NCI-H1694 treated with DMSO at 0.1 percent for 48 hours (cell line): ENCODE measurements at regions not wholly inside any gene's neighbourhood (a gene's known extent, or its start where the extent isn't known, plus 50 kb on each side); places are given as distances from the start of the nearest gene placed in this dataset.

Experiments
- DNase-seq: peaks from one replicate; lab custom pipeline; 2025; lab: John Stamatoyannopoulos, UW

DNA sequence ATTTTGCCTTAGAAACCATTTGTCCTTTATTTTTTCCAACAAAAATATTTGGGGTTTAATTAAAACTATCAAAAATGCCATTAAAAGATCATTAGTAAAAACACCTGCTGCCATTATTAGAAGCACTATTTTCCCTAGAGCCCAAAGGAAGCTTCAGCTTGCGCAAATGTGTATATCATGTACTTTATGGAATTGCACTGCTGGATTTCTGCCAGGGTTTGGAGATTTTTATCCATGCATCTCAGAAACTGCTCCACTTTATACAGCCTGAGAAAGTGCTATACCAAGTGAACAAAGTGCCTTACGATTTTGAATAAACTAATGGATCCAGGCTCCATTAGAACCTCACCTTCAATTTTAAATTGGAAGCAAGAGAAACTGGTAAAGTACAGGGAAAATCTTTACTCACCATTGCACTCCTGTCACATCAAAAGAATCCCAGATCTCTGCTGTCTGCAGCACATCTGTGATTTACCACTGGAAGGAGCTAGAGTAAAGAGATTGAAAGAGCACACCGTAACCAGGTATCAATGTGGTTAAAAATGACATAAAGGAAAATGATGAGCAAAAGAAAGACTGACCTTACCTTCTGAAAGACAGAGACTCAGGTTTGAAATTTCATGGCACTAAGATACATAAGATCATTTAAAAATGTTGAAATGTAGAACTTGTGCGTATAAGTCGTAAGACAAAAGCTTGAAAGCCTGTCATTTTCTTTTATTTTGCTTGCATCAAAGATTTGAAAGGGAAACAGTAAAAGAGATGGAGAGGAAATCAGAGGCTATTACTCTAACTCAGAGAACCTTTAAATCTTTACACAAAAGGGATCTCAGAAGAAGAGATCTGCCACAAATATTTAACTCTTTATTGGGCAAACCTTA, 678.1 kb upstream of the GOT2 start:
- DNase-seq = no peak

DNA sequence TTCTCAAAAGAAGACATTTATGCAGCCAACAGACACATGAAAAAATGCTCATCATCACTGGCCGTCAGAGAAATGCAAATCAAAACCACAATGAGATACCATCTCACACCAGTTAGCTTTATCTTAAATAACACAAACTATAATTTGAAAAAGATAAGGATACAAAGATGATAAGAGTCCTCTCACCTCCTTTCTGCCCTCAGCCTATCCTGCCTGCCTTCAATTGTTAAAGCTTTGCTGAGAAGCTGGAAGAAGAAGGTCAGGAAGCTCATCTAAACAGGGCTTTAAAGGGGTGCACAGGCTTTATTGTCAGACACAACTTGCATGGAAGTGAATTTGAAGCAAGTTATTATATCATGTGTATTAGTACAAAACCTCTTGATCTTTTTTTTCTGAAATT, 676.3 kb upstream of the GOT2 start:
- DNase-seq = no peak

DNA sequence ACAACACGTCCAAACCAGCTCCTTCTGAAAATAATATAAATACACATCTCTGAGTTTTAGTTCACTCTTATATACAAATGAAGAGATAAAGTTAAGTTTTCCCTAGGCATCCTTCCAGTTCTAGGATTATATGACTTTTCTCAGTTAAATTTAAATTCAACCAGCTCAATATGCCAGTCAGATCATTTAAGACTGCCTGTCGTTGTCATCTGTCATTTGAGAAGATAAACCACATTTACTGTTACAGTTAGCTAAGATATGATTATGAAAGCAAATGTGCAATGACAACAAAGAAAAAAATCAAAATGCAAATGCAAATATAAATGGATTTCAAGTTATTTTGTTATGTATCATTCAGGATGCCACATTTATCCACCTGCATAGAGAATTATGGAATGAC, 671.7 kb upstream of the GOT2 start:
- no peak for DNase-seq

DNA sequence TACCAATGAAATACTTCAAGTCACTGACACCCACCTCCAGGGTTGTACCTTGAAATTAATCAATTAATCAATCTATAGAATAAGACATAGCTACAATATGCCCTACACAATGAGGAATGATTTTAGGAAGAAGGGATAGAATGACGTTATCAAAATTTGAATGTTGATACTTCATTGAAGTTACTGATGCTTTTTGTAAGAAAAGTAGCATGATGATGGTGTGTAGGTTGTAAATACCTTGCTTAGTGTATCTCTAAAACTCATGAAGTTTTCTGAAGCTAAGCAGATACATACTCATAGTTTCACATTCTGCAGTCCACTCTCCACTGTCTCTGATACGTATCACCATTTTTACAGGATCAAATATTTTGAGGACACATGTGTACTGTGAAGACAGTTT, 670.4 kb upstream of the GOT2 start:
- no peak for DNase-seq

DNA sequence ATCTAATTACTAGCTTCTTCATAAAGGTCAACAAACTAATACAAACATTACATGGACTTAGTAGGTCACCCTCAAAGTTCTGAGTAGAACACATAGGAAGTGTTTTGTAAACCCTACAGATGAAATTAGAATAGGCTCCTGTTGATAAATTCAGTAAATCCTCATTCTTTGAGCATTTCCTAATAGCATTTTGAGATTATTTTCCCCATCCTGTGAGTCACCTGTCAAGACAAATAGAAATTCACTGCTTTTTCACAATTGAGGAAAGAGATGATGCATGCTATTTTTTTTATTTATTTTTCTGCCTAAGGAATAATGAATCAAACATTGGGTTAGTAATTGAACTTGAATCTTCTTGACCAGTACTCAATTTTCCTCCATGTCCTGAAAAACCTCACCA, 666.7 kb upstream of the GOT2 start:
- DNase-seq = no peak

DNA sequence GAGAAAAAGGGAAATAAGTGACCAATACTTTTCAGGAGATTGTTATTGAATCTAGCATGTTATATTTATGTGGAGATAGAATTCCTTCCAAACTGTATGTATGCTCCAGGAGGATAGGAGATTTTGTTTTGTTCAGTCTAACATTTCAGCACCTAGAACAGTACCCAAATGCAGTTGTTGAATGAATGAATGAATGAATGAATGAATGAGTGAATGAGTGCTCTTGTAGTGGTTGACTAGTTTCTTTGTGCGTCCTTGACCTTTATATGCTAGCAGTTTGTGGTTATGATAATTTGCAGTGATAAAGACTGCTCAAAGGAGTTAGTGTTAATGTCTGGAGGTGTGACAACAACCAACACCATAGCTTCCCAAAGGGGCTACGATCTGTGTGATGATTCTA, 663.5 kb upstream of the GOT2 start:
- no peak for DNase-seq

DNA sequence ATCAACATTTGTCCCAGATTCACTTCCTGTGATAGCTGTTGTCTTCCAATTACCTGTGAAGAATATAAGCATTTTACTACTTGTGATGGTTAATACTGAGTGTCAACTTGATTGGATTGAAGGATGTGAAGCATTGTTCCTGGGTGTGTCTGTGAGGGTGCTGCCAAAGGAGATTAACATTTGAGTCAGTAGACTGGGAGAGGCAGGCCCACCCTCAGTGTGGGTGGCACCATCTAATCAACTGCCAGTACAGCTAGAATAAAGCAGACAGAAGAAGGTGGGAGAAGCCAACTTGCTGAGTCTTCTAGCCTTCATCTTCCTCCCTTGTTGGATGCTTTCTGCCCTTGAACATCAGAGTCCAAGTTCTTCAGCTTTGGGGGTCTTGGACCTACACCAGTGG, 660.4 kb upstream of the GOT2 start:
- no peak for DNase-seq

DNA sequence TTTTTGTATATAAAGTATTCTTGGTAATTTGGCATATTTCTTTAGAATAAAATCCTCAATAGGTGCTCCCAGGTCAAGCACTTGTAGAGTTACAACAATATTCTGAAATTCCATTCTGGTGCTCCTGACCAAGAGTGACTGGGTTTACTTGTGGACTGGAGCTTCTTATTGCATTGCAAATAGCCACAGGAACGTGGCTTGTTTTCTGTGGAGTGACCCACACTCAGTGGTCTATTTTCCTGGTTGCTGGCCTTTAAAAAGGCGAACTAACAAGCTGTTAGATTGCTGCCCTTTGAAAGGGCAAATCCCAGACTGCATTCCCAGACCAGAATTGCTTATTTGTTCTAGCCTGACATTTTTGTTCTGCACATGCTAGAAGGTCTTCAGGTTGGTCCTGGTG, 658.8 kb upstream of the GOT2 start:
- no peak for DNase-seq

DNA sequence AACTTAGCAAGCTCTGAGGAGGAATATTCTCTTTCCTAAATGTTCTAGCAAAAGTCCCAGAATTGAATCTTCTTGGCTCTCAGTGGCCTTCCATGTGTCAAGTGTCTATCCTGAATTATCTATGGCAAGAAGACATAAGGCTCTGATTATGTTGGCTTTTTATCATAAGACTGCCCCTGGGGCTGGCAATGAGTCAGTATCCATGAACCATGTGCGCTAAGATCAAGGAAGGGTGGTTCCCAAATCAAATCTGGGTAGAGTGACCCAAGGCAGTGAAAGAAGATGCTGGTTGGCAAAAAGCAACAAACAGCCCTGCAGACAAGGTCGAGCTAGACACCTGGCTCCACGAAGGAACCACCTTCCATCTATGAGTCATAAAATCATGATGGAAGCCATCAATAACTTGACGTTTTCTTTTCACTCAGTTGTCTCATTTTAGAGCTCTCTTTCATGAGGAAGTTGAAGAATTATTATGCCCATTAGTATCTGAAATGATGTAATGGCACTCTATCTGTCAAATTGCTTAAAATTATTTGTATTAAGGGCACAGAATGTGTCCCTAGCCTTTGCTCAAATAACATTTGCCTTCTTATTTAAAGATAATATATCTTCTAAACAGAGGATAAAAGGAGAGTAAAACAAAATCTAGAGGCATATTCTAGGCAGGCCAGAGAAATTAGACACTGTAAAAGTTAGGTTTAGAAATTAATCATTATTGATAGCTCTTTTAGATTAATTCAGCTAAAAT, 657.7 kb upstream of the GOT2 start:
- DNase-seq = no peak

DNA sequence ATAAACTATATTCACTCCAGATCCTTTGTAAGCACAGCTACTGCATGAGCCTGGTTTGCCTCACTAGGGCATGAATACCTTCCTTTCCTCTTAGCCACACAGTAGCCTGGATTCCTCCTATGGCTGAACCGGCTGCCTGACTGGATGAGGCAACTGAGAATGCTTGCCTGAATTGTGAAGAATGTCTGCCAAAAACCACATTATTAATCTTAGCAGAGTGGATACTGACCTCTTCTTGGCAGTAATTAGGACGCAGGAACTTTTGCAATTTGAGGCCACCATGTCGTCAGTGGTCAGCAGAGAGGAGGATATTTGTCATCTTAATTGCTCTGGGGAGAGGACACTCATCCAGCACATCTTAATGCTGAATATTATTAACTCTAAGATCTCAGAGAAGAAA, 651.8 kb upstream of the GOT2 start:
- DNase-seq = no peak

DNA sequence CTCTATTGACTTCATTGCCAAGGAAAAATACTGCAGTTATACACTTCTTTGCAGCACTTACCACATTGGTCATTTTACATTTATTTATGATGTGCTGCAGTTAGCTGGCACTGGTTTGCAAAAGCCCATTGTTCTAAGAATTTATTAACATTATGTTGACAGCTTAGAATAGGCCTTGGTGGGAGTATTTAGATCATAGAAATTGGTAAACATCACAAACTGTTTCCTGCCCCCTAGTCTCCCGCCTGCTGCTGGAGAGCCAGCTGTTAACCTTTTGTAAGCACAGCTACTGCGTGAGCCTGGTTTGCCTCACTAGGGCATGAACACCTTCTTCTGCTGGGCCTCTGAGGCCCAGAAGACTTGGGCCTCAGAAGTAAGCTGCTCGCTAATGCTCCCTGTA, 651.4 kb upstream of the GOT2 start:
- no peak for DNase-seq

DNA sequence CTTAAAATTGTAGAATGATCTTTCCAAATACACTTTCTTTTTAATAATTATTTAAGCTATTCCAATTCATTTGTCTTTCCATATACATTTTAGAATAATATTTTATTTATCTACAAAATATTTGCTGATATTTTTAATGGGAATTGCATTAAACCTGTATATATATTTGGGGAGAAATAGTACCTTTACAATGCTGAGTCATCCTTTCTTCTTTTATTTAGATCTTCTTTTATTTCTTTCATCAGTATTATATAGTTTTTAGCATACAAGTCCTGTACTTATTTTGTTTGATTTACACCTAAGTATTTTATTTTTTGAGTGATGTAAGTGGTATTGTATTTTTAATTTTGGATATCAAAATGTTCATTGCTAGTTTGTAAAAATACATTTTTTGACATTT, 639.5 kb upstream of the GOT2 start:
- DNase-seq = no peak

DNA sequence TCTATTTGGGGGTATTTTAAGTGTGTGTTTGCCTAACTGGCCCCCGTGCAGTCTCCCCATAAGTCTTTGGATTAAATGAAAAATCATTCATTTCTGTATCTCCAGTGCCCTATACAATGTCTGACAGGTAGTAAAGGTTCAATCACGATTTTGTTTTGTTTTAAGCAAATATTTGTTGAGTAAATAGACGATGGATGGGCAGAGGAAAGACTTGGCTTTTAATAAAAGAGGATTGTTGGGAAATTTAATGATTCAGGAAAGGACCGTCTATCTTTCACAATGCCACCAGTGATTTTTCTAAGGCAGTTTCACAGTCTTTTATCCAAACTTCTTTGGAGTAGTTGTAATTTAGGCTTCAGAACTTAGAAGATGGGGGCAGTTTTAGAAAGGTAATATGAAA, 636.6 kb upstream of the GOT2 start:
- no peak for DNase-seq

DNA sequence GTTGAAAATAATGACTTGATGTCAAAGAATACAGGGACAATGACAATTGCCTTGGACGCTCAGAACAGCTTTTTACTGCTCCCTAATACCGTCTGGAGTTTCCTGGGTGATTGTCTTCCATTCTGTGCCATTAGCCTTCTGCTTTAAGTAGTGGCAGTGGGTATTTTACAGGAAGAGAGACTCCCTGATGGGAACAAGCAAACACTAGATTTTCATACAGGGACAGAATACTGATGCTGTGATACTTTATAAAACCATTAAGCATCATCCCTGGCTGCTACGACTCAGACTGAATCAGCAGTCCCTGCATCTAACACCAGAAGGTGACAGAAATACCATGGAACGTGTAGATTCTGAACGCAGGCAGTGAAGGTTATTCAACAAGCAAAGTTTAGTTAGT, 635.4 kb upstream of the GOT2 start:
- no peak for DNase-seq

DNA sequence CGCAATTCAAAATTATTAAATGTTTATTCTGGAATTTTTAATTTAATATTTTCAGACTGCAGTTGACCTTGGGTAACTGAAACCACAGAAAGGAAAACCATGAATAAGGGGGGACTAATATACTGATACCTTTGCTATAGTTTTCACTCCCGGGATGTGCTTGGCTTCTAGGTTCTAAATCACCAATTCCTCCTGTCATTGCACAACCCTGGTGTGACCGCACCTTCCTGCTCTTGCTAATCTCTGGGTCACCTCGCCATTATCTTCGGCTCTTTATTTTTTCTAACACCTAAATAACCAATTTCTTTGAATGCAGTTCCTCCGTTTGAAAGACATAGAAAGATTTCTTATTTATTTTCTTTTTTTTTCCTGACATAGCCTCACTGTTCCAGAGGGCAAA, 634.5 kb upstream of the GOT2 start:
- DNase-seq = no peak

DNA sequence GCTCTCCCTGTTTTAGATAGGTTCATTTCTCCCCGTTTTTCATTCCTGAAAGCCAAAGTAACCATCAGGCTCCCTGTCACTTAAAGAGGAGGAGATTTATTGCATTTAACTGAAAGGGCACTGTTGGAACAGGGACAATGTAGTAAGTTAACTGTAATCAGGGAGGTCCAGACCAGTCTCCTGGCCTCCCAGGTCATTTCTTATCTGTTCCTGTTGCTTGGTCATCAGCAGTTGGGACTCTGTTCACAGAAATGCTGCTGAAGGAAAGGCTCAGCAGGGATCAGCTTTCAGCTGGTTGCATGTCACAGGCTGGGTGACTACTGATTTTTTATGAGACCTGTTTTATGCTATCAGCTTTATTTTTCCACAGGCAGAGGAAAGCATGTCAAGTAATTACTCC, 622.6 kb upstream of the GOT2 start:
- DNase-seq = no peak

DNA sequence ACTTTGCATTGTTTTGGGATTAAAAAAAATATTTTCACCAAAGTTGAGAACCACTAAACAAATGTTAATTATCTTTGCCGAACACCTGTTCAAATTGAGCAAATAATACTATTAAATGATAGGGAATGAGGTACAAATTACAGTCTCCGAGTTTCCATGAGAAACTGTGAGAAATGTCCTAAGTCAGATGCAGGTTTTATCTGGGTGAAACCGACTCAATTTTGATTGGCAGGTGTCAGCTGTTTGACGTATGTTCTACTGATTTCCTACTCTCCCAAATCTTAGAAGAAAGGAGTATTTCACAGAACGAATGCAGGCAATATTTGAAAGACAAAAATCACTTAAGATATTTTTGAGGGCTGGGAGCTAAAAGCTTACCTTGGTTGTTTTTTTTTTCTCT, 622.0 kb upstream of the GOT2 start:
- no peak for DNase-seq

DNA sequence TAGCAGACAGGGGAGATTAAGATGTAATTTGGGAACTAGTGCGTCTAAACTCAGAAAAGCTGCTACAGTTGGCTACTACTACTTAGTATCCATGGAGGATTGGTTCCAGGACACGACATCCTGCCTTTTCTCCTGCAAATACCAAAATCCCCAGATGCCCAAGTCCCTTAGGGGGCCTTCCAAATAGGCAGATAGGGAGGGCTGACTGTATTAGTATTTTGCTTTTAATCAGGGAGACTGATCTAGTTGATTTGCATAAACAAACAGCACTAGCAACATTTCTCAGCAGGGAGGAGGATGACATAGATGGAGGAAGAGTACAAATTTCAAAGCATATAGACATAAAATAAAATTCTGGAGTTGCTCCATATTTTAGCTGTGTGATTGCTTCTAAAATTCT, 621.6 kb upstream of the GOT2 start:
- no peak for DNase-seq

DNA sequence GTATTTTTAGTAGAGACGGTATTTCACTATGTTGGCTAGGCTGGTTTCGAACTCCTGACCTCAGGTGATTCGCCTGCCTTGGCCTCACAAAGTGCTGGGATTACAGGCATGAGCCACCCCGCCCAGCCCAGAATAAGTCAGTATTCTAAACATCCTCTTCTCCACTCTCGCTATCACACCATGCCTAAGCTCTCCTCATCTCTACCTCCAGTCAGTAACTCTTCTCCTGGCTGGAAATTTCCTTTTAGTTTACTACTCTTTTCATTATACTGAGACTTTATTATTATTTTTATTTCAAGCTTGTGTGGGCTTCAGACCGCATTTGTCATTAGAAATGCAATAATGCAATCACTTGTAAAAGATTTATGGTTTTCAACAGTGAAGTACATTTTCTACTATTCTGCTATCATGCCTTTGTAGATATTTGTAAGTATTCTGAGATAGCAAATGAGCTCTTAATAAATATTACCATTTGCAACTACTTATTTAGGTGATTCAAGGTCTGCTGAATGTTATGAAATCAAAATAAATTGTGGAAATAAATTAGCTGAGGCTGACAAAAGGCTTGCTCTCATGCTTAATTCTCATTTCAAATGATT, 617.3 kb upstream of the GOT2 start:
- no peak for DNase-seq

DNA sequence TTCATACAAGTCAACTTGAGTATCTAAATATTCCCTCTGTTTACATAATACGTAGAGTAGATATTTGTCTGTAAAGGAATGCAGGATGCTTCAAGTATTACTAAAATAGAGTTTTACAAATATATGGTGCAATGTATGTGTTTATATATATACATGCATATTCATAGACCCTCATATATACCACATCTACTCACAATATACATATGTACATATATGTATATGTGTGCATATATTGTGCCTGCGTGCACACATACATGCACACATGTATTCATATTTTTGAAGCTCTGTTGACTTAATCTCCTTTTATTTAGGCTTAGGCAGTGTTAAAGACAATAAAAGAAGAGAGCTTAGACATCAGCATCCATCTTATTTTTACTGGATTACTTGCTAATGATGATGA, 616.6 kb upstream of the GOT2 start:
- DNase-seq = no peak

DNA sequence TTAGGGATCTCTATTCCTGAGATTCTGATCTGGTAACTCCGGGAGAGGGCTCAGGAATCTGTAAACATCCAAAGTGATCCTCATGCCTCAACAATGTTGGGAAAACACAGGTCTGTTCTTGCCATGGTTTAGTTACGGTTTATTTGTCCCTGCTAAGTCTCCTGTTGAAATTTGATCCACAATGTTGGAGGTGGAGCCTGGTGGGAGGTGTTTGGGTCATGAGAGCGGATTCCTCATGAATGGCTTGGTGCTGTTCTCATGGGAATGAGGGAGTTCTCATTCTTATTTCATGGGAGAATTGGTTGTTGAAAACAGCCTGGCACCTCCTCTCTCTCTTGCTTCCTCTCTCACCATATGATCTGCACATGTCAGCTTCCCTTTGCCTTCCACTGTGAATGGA, 608.6 kb upstream of the GOT2 start:
- no peak for DNase-seq

DNA sequence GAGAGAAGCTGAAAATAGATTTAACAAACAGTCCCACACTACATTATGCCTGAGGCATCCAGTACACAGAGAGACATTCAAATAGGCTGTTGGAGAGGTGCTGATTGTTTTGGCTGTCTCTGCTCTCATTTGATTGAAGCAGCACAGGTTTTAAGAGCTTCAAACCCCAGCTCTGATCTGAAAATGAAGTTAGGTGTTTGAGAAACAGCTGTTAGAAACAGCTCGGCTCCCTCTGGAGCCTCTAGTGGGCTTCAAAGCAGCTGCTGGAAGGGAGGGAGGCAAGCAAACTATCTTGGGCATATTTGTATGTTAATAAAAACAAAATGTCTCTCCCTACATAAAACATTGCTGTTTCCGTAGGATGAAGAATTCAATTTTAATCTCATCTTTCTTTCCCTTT, 607.3 kb upstream of the GOT2 start:
- no peak for DNase-seq

DNA sequence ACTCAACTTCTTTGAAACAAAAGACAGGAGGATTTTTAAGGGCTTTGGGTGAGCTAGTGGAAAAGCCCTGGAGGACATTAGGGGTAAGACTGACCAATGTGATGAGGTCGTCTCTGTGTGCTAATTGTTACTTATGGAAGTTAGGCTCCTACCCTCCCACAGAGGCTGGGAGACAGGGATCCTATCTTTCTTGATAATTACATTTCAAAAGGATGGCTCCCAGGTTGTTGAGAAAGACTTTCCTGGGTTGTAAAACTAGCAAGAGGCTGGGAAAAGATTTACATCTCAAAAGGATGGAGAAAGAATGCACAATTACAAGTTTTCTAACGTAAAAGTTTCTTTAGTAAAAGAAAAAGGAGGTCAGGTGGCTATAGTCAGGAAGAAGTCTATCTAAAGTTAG, 605.8 kb upstream of the GOT2 start:
- no peak for DNase-seq
